ENCODE measurements at regions not wholly inside any gene's neighbourhood (a gene's known extent, or its start where the extent isn't known, plus 50 kb on each side); places are given as distances from the start of the nearest gene placed in this dataset.
"Not testable (repeated sequence)": the region's sequence is repeated elsewhere in the genome, so short reads cannot be mapped to it uniquely, and the experiment has no call there.

- no peak for TF ChIP-seq ZFX (IDR thresholded peaks at IDR 0.05; ENCODE audit: borderline replicate concordance)
- TF ChIP-seq CTCF (IDR thresholded peaks at IDR 0.05) = no peak
- H3K27ac ChIP-seq = no peak overlapping the region
Measured at GRCh38 chr5:118293378-118293777, 695.0 kb downstream of the DTWD2 start.

- no peak overlapping the region for H3K27ac ChIP-seq
- TF ChIP-seq CTCF (IDR thresholded peaks at IDR 0.05) (no peak), ZFX (IDR thresholded peaks at IDR 0.05; ENCODE audit: borderline replicate concordance) (no peak)
Measured at GRCh38 chr5:118290204-118290603, 698.1 kb downstream of the DTWD2 start.

- not testable (repeated sequence) for H3K27ac ChIP-seq
Measured at GRCh38 chr5:118284230-118284629, 704.1 kb downstream of the DTWD2 start.

- H3K27ac ChIP-seq = not testable (repeated sequence)
Measured at GRCh38 chr5:118282480-118283038, 705.8 kb downstream of the DTWD2 start.

GRCh38 chr5:118279540-118280294, 708.6 kb downstream of the DTWD2 start:
- no peak for TF ChIP-seq ZFX (IDR thresholded peaks at IDR 0.05; ENCODE audit: borderline replicate concordance)
- no peak for TF ChIP-seq CTCF (IDR thresholded peaks at IDR 0.05)
- no peak overlapping the region for H3K27ac ChIP-seq

GRCh38 chr5:118270526-118270925, 717.8 kb downstream of the DTWD2 start:
- TF ChIP-seq CTCF (IDR thresholded peaks at IDR 0.05) (no peak), ZFX (IDR thresholded peaks at IDR 0.05; ENCODE audit: borderline replicate concordance) (no peak)

GRCh38 chr5:118258223-118258622, 730.1 kb downstream of the DTWD2 start:
- no peak overlapping the region for H3K27ac ChIP-seq
- TF ChIP-seq CTCF (IDR thresholded peaks at IDR 0.05) (no peak), ZFX (IDR thresholded peaks at IDR 0.05; ENCODE audit: borderline replicate concordance) (no peak)

More at GRCh38 chr5:118270526-118270925, 717.8 kb downstream of the DTWD2 start:
- no peak overlapping the region for H3K27ac ChIP-seq

GRCh38 chr5:118257066-118257465, 731.3 kb downstream of the DTWD2 start:
- no peak overlapping the region for H3K27ac ChIP-seq

More at GRCh38 chr5:118257066-118257465, 731.3 kb downstream of the DTWD2 start:
- TF ChIP-seq ZFX (IDR thresholded peaks at IDR 0.05; ENCODE audit: borderline replicate concordance) (no peak), CTCF (IDR thresholded peaks at IDR 0.05) (no peak)

Measured in 22Rv1 (cell line).